PC-9 (cell line): ENCODE measurements at regions not wholly inside any gene's neighbourhood (a gene's known extent, or its start where the extent isn't known, plus 50 kb on each side); places are given as distances from the start of the nearest gene placed in this dataset.

Source experiments
- BruUV-seq: library from RNA; stranded (reverse); fragments of 400-500 nt; replicated peaks from 2 replicates; lab custom pipeline; 2021; lab: Mats Ljungman, UMichigan
- CTCF ChIA-PET: fragments of 300-600 bp; sonication (Branson Sonifier 250); formaldehyde crosslinking; loops from one replicate; lab custom pipeline; 2022; ENCODE audit warnings: antibody characterized with exemption; lab: Charles Lee
- POLR2A ChIA-PET: fragments of 300-600 bp; sonication (Branson Sonifier 250); formaldehyde crosslinking; loops from one replicate; lab custom pipeline; 2022; ENCODE audit warnings: antibody characterized with exemption; ENCODE audit not compliant: unreplicated experiment; lab: Charles Lee
- DNase-seq, 2 experiments: peaks; one replicate each; pipeline versions ENCODE4 v3.0.0 to v3.0.0-alpha.2; 2015 to 2022; ENCODE audit warnings: mixed read lengths in 1 of 2
- H2AFZ ChIP-seq: fragments of 200-600 bp; sonication (generic); 2 replicates; pipeline ENCODE4 v1.8.1; 2017; ENCODE audit warnings: antibody characterized with exemption
- H3F3A ChIP-seq: fragments of 200-600 bp; sonication (generic); 2 replicates; pipeline ENCODE4 v1.8.1; 2017; ENCODE audit warnings: antibody characterized with exemption, mild to moderate bottlenecking, low read depth; ENCODE audit not compliant: insufficient read depth
- H3K27ac ChIP-seq: fragments of 200-600 bp; sonication (generic); 2 replicates; pipeline ENCODE4 v1.6.1; 2016; ENCODE audit warnings: mixed run types
- H3K27me3 ChIP-seq: fragments of 200-600 bp; sonication (generic); 2 replicates; pipeline ENCODE4 v1.6.1; 2016; ENCODE audit warnings: low read depth, mixed run types; ENCODE audit not compliant: insufficient read depth
- H3K36me3 ChIP-seq: fragments of 200-600 bp; sonication (generic); 2 replicates; pipeline ENCODE4 v1.6.1; 2016; ENCODE audit warnings: low read depth, mixed run types
- H3K4me1 ChIP-seq: fragments of 200-600 bp; sonication (generic); replicated peaks from 2 replicates; pipeline ENCODE4 v1.6.1; 2016; ENCODE audit warnings: mixed run types; ENCODE audit not compliant: insufficient read depth
- H3K4me2 ChIP-seq: fragments of 200-600 bp; sonication (generic); 2 replicates; pipeline ENCODE4 v1.6.1; 2017; ENCODE audit warnings: mixed run types
- H3K4me3 ChIP-seq: fragments of 200-600 bp; sonication (generic); 2 replicates; pipeline ENCODE4 v1.6.1; 2016; ENCODE audit warnings: mixed run types
- H3K79me2 ChIP-seq: fragments of 200-600 bp; sonication (generic); 2 replicates; pipeline ENCODE4 v1.6.1; 2017; ENCODE audit warnings: low read depth, mixed run types
- H3K9me2 ChIP-seq: fragments of 200-600 bp; sonication (generic); 2 replicates; pipeline ENCODE4 v1.8.1; 2017; ENCODE audit warnings: mild to moderate bottlenecking; ENCODE audit not compliant: insufficient read depth
- H3K9me3 ChIP-seq: fragments of 200-600 bp; sonication (generic); 2 replicates; pipeline ENCODE4 v1.8.1; 2016; ENCODE audit warnings: low read depth; ENCODE audit not compliant: insufficient read depth
- H4K20me1 ChIP-seq: fragments of 200-600 bp; sonication (generic); 2 replicates; pipeline ENCODE4 v1.8.1; 2017; ENCODE audit not compliant: insufficient read depth
- EZH2 ChIP-seq: fragments of 200-600 bp; sonication (generic); IDR thresholded peaks from 2 replicates; pipeline ENCODE4 v1.8.0; 2017; ENCODE audit warnings: antibody characterized with exemption, low read depth
- intact Hi-C: fragments of 100-400 bp; cut with micrococcal nuclease; formaldehyde crosslinking; loops from one replicate; pipeline ENCODE4 v1.10.0; 2022; ENCODE audit not compliant: unreplicated experiment
- TF ChIP-seq, protein P1 (sequence below): fragments of 200-600 bp; sonication (generic); conservative IDR thresholded peaks from 2 replicates; pipeline ENCODE4 v1.6.1; 2017; ENCODE audit warnings: mixed run types, antibody characterized with exemption, mild to moderate bottlenecking, moderate library complexity

DNA sequence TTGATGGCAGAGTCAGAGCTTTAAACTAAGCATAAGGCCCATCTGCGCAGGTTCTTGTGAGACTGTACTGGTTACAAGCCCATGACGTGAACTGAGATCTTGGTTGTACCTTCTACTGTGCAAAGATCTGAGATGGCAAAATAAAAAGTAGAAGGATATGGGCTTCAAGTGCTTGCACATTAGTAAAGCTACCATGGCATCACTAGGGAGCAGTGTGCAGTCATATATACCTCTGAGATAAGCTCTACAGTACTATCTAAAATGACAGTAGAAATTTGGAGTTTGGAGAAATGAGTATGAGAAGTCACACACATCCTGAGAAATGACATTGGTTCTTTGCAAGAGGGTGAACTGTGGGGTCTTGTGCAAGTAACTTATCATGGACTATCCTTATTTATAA lies 408.2 kb upstream of the PRR16 start:
- BruUV-seq, result no TSS peak
- intact Hi-C loops, result loop anchor here (5.0 kb wide), 2 partner anchors 401 to 746 kb away; no protein-coding TSS in a partner anchor
- no peak for DNase-seq

DNA sequence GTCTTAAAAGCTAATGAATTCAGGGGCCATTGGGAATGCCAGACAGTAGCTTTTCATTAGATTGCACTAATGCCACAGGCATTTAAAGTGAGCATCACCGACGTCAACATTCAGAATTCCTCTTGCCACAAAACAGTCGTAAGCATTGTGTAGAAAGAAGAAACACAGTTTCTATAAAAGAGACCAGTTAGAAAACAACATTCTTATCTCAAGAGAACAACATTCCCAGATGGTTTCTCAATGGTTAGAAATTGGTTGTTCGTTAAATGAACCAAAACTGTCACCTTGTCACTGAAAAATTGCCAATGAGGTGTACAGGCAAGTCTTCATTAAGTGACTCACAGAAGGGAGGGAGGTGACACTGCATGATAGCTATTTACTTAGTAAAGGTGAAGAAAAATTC lies 401.6 kb upstream of the PRR16 start:
- Histone ChIP-seq H4K20me1 (no peaks in the 10 kb centered on the region), H3K36me3 (no peaks in the 10 kb centered on the region), H3K27ac (peak overlapping the region; percentile 52; the same call in 1 of the 2 replicates), H3K4me3 (no peak overlapping the region), H2AFZ (no peak overlapping the region; the same call in 1 of the 2 replicates), H3K9me3 (no peaks in the 10 kb centered on the region), H3K79me2 (no peaks in the 10 kb centered on the region), H3K4me2 (peak overlapping the region; percentile 23), H3F3A (no peaks in the 10 kb centered on the region; the same call in 1 of the 2 replicates), H3K27me3 (no peaks in the 10 kb centered on the region), H3K4me1 (peaks cover 13% of the 10 kb centered on the region), H3K9me2 (no peaks in the 10 kb centered on the region)
- ChIA-PET CTCF (no interaction called here), POLR2A (no interaction called here)
- BruUV-seq, result no TSS peak
- intact Hi-C loops, result loop anchor here (10.0 kb wide), 1 partner anchor 302 kb away; no protein-coding TSS in a partner anchor
- DNase-seq, result peak; percentile 6 to 68
- TF ChIP-seq, protein P1, sequence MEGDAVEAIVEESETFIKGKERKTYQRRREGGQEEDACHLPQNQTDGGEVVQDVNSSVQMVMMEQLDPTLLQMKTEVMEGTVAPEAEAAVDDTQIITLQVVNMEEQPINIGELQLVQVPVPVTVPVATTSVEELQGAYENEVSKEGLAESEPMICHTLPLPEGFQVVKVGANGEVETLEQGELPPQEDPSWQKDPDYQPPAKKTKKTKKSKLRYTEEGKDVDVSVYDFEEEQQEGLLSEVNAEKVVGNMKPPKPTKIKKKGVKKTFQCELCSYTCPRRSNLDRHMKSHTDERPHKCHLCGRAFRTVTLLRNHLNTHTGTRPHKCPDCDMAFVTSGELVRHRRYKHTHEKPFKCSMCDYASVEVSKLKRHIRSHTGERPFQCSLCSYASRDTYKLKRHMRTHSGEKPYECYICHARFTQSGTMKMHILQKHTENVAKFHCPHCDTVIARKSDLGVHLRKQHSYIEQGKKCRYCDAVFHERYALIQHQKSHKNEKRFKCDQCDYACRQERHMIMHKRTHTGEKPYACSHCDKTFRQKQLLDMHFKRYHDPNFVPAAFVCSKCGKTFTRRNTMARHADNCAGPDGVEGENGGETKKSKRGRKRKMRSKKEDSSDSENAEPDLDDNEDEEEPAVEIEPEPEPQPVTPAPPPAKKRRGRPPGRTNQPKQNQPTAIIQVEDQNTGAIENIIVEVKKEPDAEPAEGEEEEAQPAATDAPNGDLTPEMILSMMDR, result no peak
- TF ChIP-seq EZH2, result no peak

More for the DNA sequence above, 408.2 kb upstream of the PRR16 start:
- H3K4me1 ChIP-seq, result no peaks in the 10 kb centered on the region
- no peaks in the 10 kb centered on the region for H3K27me3 ChIP-seq
- H3K4me2 ChIP-seq, result no peak overlapping the region
- no peaks in the 10 kb centered on the region for H3K9me2 ChIP-seq
- no peaks in the 10 kb centered on the region for H4K20me1 ChIP-seq
- H2AFZ ChIP-seq, result no peak overlapping the region
- H3K9me3 ChIP-seq, result no peaks in the 10 kb centered on the region
- H3K36me3 ChIP-seq, result no peaks in the 10 kb centered on the region
- POLR2A ChIA-PET, result no interaction called here
- H3K27ac ChIP-seq, result no peak overlapping the region
- TF ChIP-seq EZH2, result no peak
- TF ChIP-seq, protein P1, result peak; percentile 32; the same call in 1 of the 2 replicates
- no peaks in the 10 kb centered on the region for H3F3A ChIP-seq
- H3K4me3 ChIP-seq, result no peak overlapping the region
- H3K79me2 ChIP-seq, result no peaks in the 10 kb centered on the region
- CTCF ChIA-PET, result no interaction called here

DNA sequence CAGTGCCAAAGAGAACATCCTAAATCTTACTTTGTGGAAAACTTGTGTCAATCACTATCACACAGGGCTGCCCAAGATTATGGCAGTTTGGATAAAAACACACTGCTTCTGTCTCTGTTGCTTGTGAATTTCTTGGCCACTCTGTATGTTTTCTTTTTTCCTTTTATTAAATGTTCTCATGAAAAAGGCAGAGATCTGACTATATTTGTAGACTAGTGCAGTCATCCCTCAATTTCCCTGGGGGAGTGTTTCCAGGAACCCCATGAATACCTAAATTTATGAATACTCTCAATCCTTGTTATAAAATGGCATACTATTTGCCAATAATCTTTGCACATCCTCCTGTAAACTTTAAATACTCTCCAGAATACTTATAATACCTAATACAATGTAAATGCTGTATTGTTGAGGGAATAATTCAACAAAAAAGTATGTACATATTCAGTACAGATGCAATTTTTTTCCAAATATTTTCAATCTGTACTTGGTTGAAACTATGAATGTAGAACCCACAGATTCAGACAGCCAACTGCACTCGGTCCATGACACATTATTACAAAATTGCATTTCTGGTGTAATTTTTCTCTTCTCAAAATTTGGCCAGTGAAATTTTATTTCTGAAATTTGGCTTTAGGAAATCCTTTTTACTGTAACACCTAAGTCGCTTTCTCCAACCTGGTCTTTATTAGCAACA lies 391.9 kb upstream of the PRR16 start:
- no peak overlapping the region for H3K27ac ChIP-seq
- H3K9me3 ChIP-seq, result no peaks in the 10 kb centered on the region
- H3K4me1 ChIP-seq, result no peaks in the 10 kb centered on the region
- H3K79me2 ChIP-seq, result no peaks in the 10 kb centered on the region
- H2AFZ ChIP-seq, result no peak overlapping the region
- no peaks in the 10 kb centered on the region for H4K20me1 ChIP-seq
- H3K4me3 ChIP-seq, result no peak overlapping the region
- no peaks in the 10 kb centered on the region for H3F3A ChIP-seq
- H3K4me2 ChIP-seq, result no peak overlapping the region
- no peaks in the 10 kb centered on the region for H3K27me3 ChIP-seq
- no peak for DNase-seq
- ChIA-PET POLR2A (no interaction called here), CTCF (no interaction called here)
- TF ChIP-seq, protein P1, result no peak
- no peak for TF ChIP-seq EZH2
- BruUV-seq, result no TSS peak
- H3K9me2 ChIP-seq, result peaks cover 3% of the 10 kb centered on the region; the same call in 1 of the 2 replicates
- intact Hi-C loops, result no loop called here
- no peaks in the 10 kb centered on the region for H3K36me3 ChIP-seq
